AG10803 (cell line): ENCODE measurements at regions not wholly inside any gene's neighbourhood (a gene's known extent, or its start where the extent isn't known, plus 50 kb on each side); places are given as distances from the start of the nearest gene placed in this dataset.

Source experiments
- DNase-seq: peaks from one replicate; pipeline ENCODE4 v3.0.0; 2010; ENCODE audit warnings: low read depth
- H3K4me3 ChIP-seq: 2 replicates; pipeline ENCODE4 v1.5.1; 2011; ENCODE audit warnings: mild to moderate bottlenecking, low read length, control low read depth
- CTCF ChIP-seq: conservative IDR thresholded peaks from 2 replicates; pipeline ENCODE4 v1.5.1; 2011; ENCODE audit warnings: mild to moderate bottlenecking, low read length, control low read depth, inconsistent platforms

- no peak for DNase-seq
- no peak for TF ChIP-seq CTCF
- no peak overlapping the region for H3K4me3 ChIP-seq
These were observed 77.2 kb upstream of the OBI1 start for GRCh38 chr13:78736142-78736541.

- no peak for DNase-seq
- H3K4me3 ChIP-seq: no peak overlapping the region
- no peak for TF ChIP-seq CTCF
These were observed 73.6 kb upstream of the OBI1 start for GRCh38 chr13:78732445-78733017.

GRCh38 chr13:78722700-78723099 lies 63.7 kb upstream of the OBI1 start:
- H3K4me3 ChIP-seq: no peak overlapping the region
- no peak for TF ChIP-seq CTCF
- DNase-seq: no peak

- no peak for TF ChIP-seq CTCF
- H3K4me3 ChIP-seq: no peak overlapping the region
- DNase-seq: no peak
These were observed 60.4 kb upstream of the OBI1 start for GRCh38 chr13:78719367-78719766.

- H3K4me3 ChIP-seq: no peak overlapping the region
- DNase-seq: no peak
- TF ChIP-seq CTCF: no peak
These were observed 55.8 kb upstream of the OBI1 start for GRCh38 chr13:78714717-78715116.

GRCh38 chr13:78712831-78713230 lies 53.9 kb upstream of the OBI1 start:
- no peak overlapping the region for H3K4me3 ChIP-seq
- TF ChIP-seq CTCF: no peak
- DNase-seq: no peak

- H3K4me3 ChIP-seq: no peak overlapping the region
- no peak for DNase-seq
- no peak for TF ChIP-seq CTCF
These were observed 50.1 kb upstream of the OBI1 start for GRCh38 chr13:78709028-78709427.
